ENCODE measurements at regions not wholly inside any gene's neighbourhood (a gene's known extent, or its start where the extent isn't known, plus 50 kb on each side); places are given as distances from the start of the nearest gene placed in this dataset.

GRCh38 chr7:42794673-42795072 is 117.2 kb downstream of the C7orf25 start:
- Histone ChIP-seq H3K9me3 (ENCODE audit: insufficient read depth in 2 of 2, low read depth in 1 of 2, low read length in 1 of 2) (peaks cover 0 to 2% of the 10 kb centered on the region in 2 experiments; a peak in 1 of 4 replicates), H2BK120ac (replicated peaks; ENCODE audit: low read depth, low read length) (no peak overlapping the region), H3K9ac (replicated peaks in 1 of 4; ENCODE audit: extremely low read depth in 1 of 4, low read depth in 3 of 4, low read length in 3 of 4) (no peak overlapping the region), H3K79me1 (ENCODE audit: low read depth, low read length) (no peaks in the 10 kb centered on the region), H4K5ac (ENCODE audit: insufficient read length, low read depth, low read length) (no peak overlapping the region), H3K4me1 (replicated peaks in 1 of 4; ENCODE audit: control insufficient read depth in 3 of 4, insufficient read depth in 4 of 4, low read length in 3 of 4) (no peaks in the 10 kb centered on the region), H2AK5ac (ENCODE audit: low read depth, low read length) (no peak overlapping the region), H4K8ac (ENCODE audit: extremely low read depth, insufficient read depth, low read length) (no peak overlapping the region), H3K27ac (ENCODE audit: low read depth, low read length) (no peak overlapping the region; the same call in 1 of the 2 replicates), H3K79me2 (ENCODE audit: control insufficient read depth in 1 of 2, insufficient read depth in 2 of 2, low read length in 2 of 2) (no peaks in the 10 kb centered on the region), H3K36me3 (ENCODE audit: control insufficient read depth in 2 of 4, insufficient read depth in 4 of 4, low read length in 3 of 4) (no peaks in the 10 kb centered on the region), H4K91ac (replicated peaks; ENCODE audit: insufficient read length, low read length) (no peak overlapping the region), H3K4me2 (ENCODE audit: insufficient read depth in 1 of 2, low read depth in 2 of 2, low read length in 2 of 2) (no peak overlapping the region), H2BK20ac (ENCODE audit: low read length) (no peak overlapping the region), H2BK12ac (ENCODE audit: low read depth, low read length) (no peak overlapping the region), H4K20me1 (replicated peaks in 1 of 2; ENCODE audit: control insufficient read depth in 1 of 2, insufficient read depth in 2 of 2, low read length in 2 of 2) (no peaks in the 10 kb centered on the region), H3K4me3 (ENCODE audit: extremely low read depth in 1 of 4, insufficient read depth in 2 of 4, low read depth in 3 of 4, low read length in 4 of 4) (no peak overlapping the region), H2AFZ (ENCODE audit: low read length) (no peak overlapping the region), H2BK15ac (ENCODE audit: low read length) (no peak overlapping the region), H2BK5ac (ENCODE audit: low read depth, low read length) (no peak overlapping the region), H3K56ac (replicated peaks; ENCODE audit: insufficient read length, low read depth, low read length) (no peak overlapping the region), H3K4ac (replicated peaks; ENCODE audit: insufficient read length, low read depth, low read length) (no peak overlapping the region), H3K27me3 (replicated peaks in 1 of 4; ENCODE audit: control insufficient read depth in 3 of 4, extremely low read depth in 1 of 4, insufficient read depth in 3 of 4, low read length in 3 of 4) (no peaks in the 10 kb centered on the region), H3K23ac (ENCODE audit: insufficient read length) (no peak overlapping the region), H3K14ac (ENCODE audit: insufficient read length) (no peak overlapping the region), H3K18ac (ENCODE audit: extremely low read depth, low read length) (no peak overlapping the region), H3K23me2 (ENCODE audit: low read depth, low read length) (no peaks in the 10 kb centered on the region)
- DNase-seq (ENCODE audit: low read depth in 1 of 2, low spot score in 2 of 2) (no peak), FAIRE-seq (no peak)
- TF ChIP-seq RBBP5 (IDR thresholded peaks at IDR 0.05; ENCODE audit: borderline replicate concordance, low read depth, low read length) (no peak), TAF1 (IDR thresholded peaks at IDR 0.05; ENCODE audit: low read depth, low read length) (no peak), JUN (IDR thresholded peaks at IDR 0.05; ENCODE audit: low read depth, low read length) (no peak), TAF7 (optimal IDR thresholded peaks at IDR 0.05; ENCODE audit: borderline replicate concordance, low read depth, low read length) (no peak), CREB1 (IDR thresholded peaks at IDR 0.05) (no peak), USF2 (IDR thresholded peaks at IDR 0.05; ENCODE audit: low read length) (no peak), E2F6 (IDR thresholded peaks at IDR 0.05) (no peak), SUZ12 (IDR thresholded peaks at IDR 0.05; ENCODE audit: low read length) (no peak), SP2 (IDR thresholded peaks at IDR 0.05; ENCODE audit: low read length) (no peak), RAD21 (IDR thresholded peaks at IDR 0.05 in 1 of 2, conservative IDR thresholded peaks at IDR 0.05 in 1 of 2; ENCODE audit: low read depth in 2 of 2, low read length in 2 of 2) (no peak), FOSL1 (IDR thresholded peaks at IDR 0.05; ENCODE audit: insufficient read depth, low read depth, low read length) (no peak), EGR1 (IDR thresholded peaks at IDR 0.05; ENCODE audit: borderline replicate concordance, low read depth, low read length) (no peak), RXRA (IDR thresholded peaks at IDR 0.05; ENCODE audit: insufficient read depth, low read depth, low read length) (no peak)
- ChIA-PET CTCF (ENCODE audit: partially characterized antibody) (interaction anchor here (0.6 to 1.2 kb wide), 2 partner anchors 49 to 1306 kb away, joined by 3 to 5 read pairs; no protein-coding TSS in a partner anchor), POLR2A (ENCODE audit: partially characterized antibody) (no interaction called here)
- WGBS, 2 experiments (ENCODE audit: extremely low coverage in 1 of 2, insufficient coverage in 1 of 2, insufficient read length in 1 of 2, insufficient replicate concordance in 2 of 2, low coverage in 1 of 2, low lambda C conversion rate in 2 of 2, missing lambda C conversion rate in 1 of 2) = 95% methylated on average over 19 of the region's 19 CpGs; no CpG with 5 or more reads in 1 of the 2 experiments

All from H1 (cell line).